IMR-90 (cell line): ENCODE measurements at regions not wholly inside any gene's neighbourhood (a gene's known extent, or its start where the extent isn't known, plus 50 kb on each side); places are given as distances from the start of the nearest gene placed in this dataset.

ENCODE experiments used
- ATAC-seq: fragments of 200-7000 bp; cut with Tn5 transposase; 2 replicates; pipeline ENCODE4 v1.9.1; 2020; ENCODE audit warnings: low read depth, mild to moderate bottlenecking, moderate library complexity
- BruUV-seq: library from RNA; stranded (reverse); fragments of 400-500 nt; replicated peaks from 2 replicates; lab custom pipeline; 2021; lab: Mats Ljungman, UMichigan
- CTCF ChIA-PET: fragments of 300-600 bp; formaldehyde crosslinking; extraction: SDS; loops from one replicate; lab custom pipeline; 2021; ENCODE audit warnings: antibody characterized with exemption; lab: Yijun Ruan, JAX
- POLR2A ChIA-PET: fragments of 300-600 bp; sonication (Branson Sonifier 250); formaldehyde crosslinking; loops from one replicate; lab custom pipeline; 2022; ENCODE audit warnings: antibody characterized with exemption; ENCODE audit not compliant: unreplicated experiment; lab: Charles Lee
- DNase-seq: peaks from one replicate; pipeline ENCODE4 v3.0.0; 2013
- H2AFZ ChIP-seq: replicated peaks from 2 replicates; pipeline ENCODE3; 2013; ENCODE audit warnings: low read length, mild to moderate bottlenecking; ENCODE audit not compliant: poor library complexity
- H2AK5ac ChIP-seq: 2 replicates; pipeline ENCODE4 v1.6.1; 2013; ENCODE audit warnings: low read depth, low read length, inconsistent platforms
- H2AK9ac ChIP-seq: replicated peaks from 2 replicates; pipeline ENCODE3; 2013; ENCODE audit warnings: mild to moderate bottlenecking, low read depth, low read length, moderate library complexity; ENCODE audit not compliant: poor library complexity
- H2BK120ac ChIP-seq: 2 replicates; pipeline ENCODE4 v1.6.1; 2013; ENCODE audit warnings: low read depth, low read length, inconsistent platforms
- H2BK15ac ChIP-seq: 3 replicates; pipeline ENCODE4 v1.6.1; 2013; ENCODE audit warnings: low read depth, low read length, inconsistent platforms
- H2BK20ac ChIP-seq: 2 replicates; pipeline ENCODE4 v1.6.1; 2013; ENCODE audit warnings: low read depth, mild to moderate bottlenecking, inconsistent platforms, low read length, moderate library complexity
- H2BK5ac ChIP-seq: 2 replicates; pipeline ENCODE4 v1.6.1; 2013; ENCODE audit warnings: mild to moderate bottlenecking, low read depth, low read length, inconsistent platforms; ENCODE audit not compliant: poor library complexity, severe bottlenecking
- H3K14ac ChIP-seq: replicated peaks from 2 replicates; pipeline ENCODE4 v1.6.1; 2013; ENCODE audit warnings: low read depth, low read length, inconsistent platforms
- H3K18ac ChIP-seq: 2 replicates; pipeline ENCODE4 v1.6.1; 2013; ENCODE audit warnings: low read depth, low read length, control low read depth
- H3K23ac ChIP-seq: 2 replicates; pipeline ENCODE4 v1.6.1; 2013; ENCODE audit warnings: low read depth, low read length, inconsistent platforms
- H3K27ac ChIP-seq: 2 replicates; pipeline ENCODE4 v1.5.1; 2013; ENCODE audit warnings: mild to moderate bottlenecking, control low read depth, low read length; ENCODE audit not compliant: insufficient read depth
- H3K27me3 ChIP-seq: 2 replicates; pipeline ENCODE4 v1.6.1; 2013; ENCODE audit warnings: low read length; ENCODE audit not compliant: control insufficient read depth, insufficient read depth
- H3K36me3 ChIP-seq: 2 replicates; pipeline ENCODE4 v1.6.1; 2013; ENCODE audit warnings: low read length, mixed read lengths; ENCODE audit not compliant: control insufficient read depth, insufficient read depth
- H3K4ac ChIP-seq: 2 replicates; pipeline ENCODE4 v1.6.1; 2013; ENCODE audit warnings: low read depth, low read length, inconsistent platforms
- H3K4me1 ChIP-seq: 2 replicates; pipeline ENCODE4 v1.6.1; 2013; ENCODE audit warnings: low read length, mixed read lengths; ENCODE audit not compliant: control insufficient read depth, insufficient read depth
- H3K4me2 ChIP-seq: 2 replicates; pipeline ENCODE4 v1.6.1; 2013; ENCODE audit warnings: low read depth, mild to moderate bottlenecking, control low read depth, low read length, moderate library complexity
- H3K4me3 ChIP-seq: 2 replicates; pipeline ENCODE4 v1.5.1; 2013; ENCODE audit warnings: low read depth, mild to moderate bottlenecking, control low read depth, low read length, moderate library complexity; ENCODE audit not compliant: insufficient read depth
- H3K56ac ChIP-seq: 2 replicates; pipeline ENCODE4 v1.6.1; 2013; ENCODE audit warnings: low read length, inconsistent platforms; ENCODE audit not compliant: insufficient read depth; ENCODE audit errors: extremely low read depth
- H3K79me1 ChIP-seq, 2 experiments: 2 replicates each; pipeline ENCODE4 v1.6.1; 2013; ENCODE audit warnings: low read length in 2 of 2, inconsistent platforms in 1 of 2, low read depth in 1 of 2
- H3K9ac ChIP-seq: 2 replicates; pipeline ENCODE4 v1.6.1; 2013; ENCODE audit warnings: low read depth, low read length, control low read depth
- H3K9me1 ChIP-seq: 2 replicates; pipeline ENCODE4 v1.6.1; 2013; ENCODE audit warnings: low read length, inconsistent platforms; ENCODE audit not compliant: insufficient read depth
- H3K9me3 ChIP-seq: 2 replicates; pipeline ENCODE4 v1.6.1; 2013; ENCODE audit warnings: low read length; ENCODE audit not compliant: control insufficient read depth, insufficient read depth
- H4K20me1 ChIP-seq: 2 replicates; pipeline ENCODE4 v1.6.1; 2013; ENCODE audit warnings: low read length, inconsistent platforms; ENCODE audit not compliant: insufficient read depth
- H4K5ac ChIP-seq: 2 replicates; pipeline ENCODE4 v1.6.1; 2013; ENCODE audit warnings: mild to moderate bottlenecking, low read depth, low read length, control low read depth
- H4K8ac ChIP-seq, 2 experiments: 2 replicates each; pipeline ENCODE4 v1.6.1; 2013; ENCODE audit warnings: low read depth in 2 of 2, low read length in 2 of 2, control low read depth in 1 of 2, inconsistent platforms in 1 of 2
- H4K91ac ChIP-seq: 2 replicates; pipeline ENCODE4 v1.6.1; 2013; ENCODE audit warnings: low read depth, low read length, inconsistent platforms; ENCODE audit not compliant: insufficient read depth
- BHLHE40 ChIP-seq: fragments of 150-350 bp; IDR thresholded peaks from 2 replicates; pipeline ENCODE4 v1.6.1; 2016; ENCODE audit warnings: mild to moderate bottlenecking, low read depth, low read length
- MXI1 ChIP-seq: IDR thresholded peaks from 2 replicates; pipeline ENCODE4 v1.6.1; 2012; ENCODE audit warnings: low read depth, mild to moderate bottlenecking, low read length, moderate library complexity, borderline replicate concordance
- WGBS, 2 experiments: methylation state at CpG; one replicate each; pipeline versions ENCODE4 v1.1.5 to v1.1.7; 2013; ENCODE audit warnings: missing lambda C conversion rate in 2 of 2; ENCODE audit not compliant: insufficient read length in 1 of 2; ENCODE audit errors: extremely low coverage in 2 of 2; 5-methylcytosine and 5-hydroxymethylcytosine counted together
- dilution Hi-C: fragments of 300-500 bp; cut with HindIII; formaldehyde crosslinking; loops from one replicate; pipeline ENCODE4 v1.14.3; 2018; ENCODE audit warnings: low sequenced_read_pairs; ENCODE audit not compliant: unreplicated experiment
- in situ Hi-C: fragments of 300-500 bp; cut with MboI; formaldehyde crosslinking; loops from 3 replicates; pipeline ENCODE4 v1.14.3; 2019; ENCODE audit warnings: low sequenced_read_pairs, inconsistent platforms, mixed read lengths
- intact Hi-C: fragments of 100-400 bp; cut with micrococcal nuclease; formaldehyde crosslinking; loops from 2 replicates; pipeline ENCODE4 v1.10.0; 2022

- Histone ChIP-seq H3K18ac (no peak overlapping the region), H3K14ac (no peak overlapping the region), H4K20me1 (no peaks in the 10 kb centered on the region), H4K8ac (no peak overlapping the region), H3K27me3 (0 out of 2 replicates have a peak, but pooled peaks cover 2% of the 10 kb centered on the region), H3K56ac (no peak overlapping the region), H2BK20ac (no peak overlapping the region), H2BK5ac (no peak overlapping the region), H3K9me3 (no peaks in the 10 kb centered on the region), H2BK15ac (no peak overlapping the region), H3K4ac (no peak overlapping the region), H3K79me1 (no peaks in the 10 kb centered on the region), H2BK120ac (no peak overlapping the region), H4K91ac (no peak overlapping the region), H2AK5ac (no peak overlapping the region), H3K9me1 (no peaks in the 10 kb centered on the region), H3K27ac (no peak overlapping the region), H2AK9ac (no peak overlapping the region), H2AFZ (no peak overlapping the region), H3K4me1 (no peaks in the 10 kb centered on the region), H3K9ac (no peak overlapping the region), H4K5ac (no peak overlapping the region), H3K4me2 (no peak overlapping the region), H3K4me3 (no peak overlapping the region), H3K36me3 (no peaks in the 10 kb centered on the region), H3K23ac (no peak overlapping the region)
- DNase-seq (no peak), ATAC-seq (no peak)
- CTCF ChIA-PET = no interaction called here
- no TSS peak for BruUV-seq
- in situ Hi-C loops (no loop called here), dilution Hi-C loops (no loop called here), intact Hi-C loops (no loop called here)
- WGBS, 2 experiments = 33% methylated on average over 3 of the region's 4 CpGs; no CpG with 5 or more reads in 1 of the 2 experiments
- no peak for TF ChIP-seq MXI1
- no peak for TF ChIP-seq BHLHE40
- POLR2A ChIA-PET = no interaction called here
These were observed 177.1 kb upstream of the NUDT10 start for GRCh38 chrX:51155566-51155965.
